GM10248 (cell line): ENCODE measurements at regions not wholly inside any gene's neighbourhood (a gene's known extent, or its start where the extent isn't known, plus 50 kb on each side); places are given as distances from the start of the nearest gene placed in this dataset.

Experiments used
- CTCF ChIA-PET: fragments of 300-600 bp; sonication (Branson Sonifier 250); formaldehyde crosslinking; extraction: SDS; loops from one replicate; lab custom pipeline; 2021; ENCODE audit warnings: antibody characterized with exemption; lab: Yijun Ruan, JAX
- POLR2A ChIA-PET: fragments of 350-650 bp; sonication (Branson Sonifier 250); formaldehyde crosslinking; extraction: SDS; loops from one replicate; lab custom pipeline; 2020; ENCODE audit warnings: antibody characterized with exemption; lab: Yijun Ruan, JAX
- DNase-seq: peaks from one replicate; pipeline ENCODE4 v3.0.0; 2012; ENCODE audit errors: extremely low spot score
- CTCF ChIP-seq: IDR thresholded peaks from 2 replicates; pipeline ENCODE4 v1.5.1; 2012; ENCODE audit warnings: mild to moderate bottlenecking, low read depth; ENCODE audit errors: extremely low read depth, missing control alignments, control extremely low read depth

DNA sequence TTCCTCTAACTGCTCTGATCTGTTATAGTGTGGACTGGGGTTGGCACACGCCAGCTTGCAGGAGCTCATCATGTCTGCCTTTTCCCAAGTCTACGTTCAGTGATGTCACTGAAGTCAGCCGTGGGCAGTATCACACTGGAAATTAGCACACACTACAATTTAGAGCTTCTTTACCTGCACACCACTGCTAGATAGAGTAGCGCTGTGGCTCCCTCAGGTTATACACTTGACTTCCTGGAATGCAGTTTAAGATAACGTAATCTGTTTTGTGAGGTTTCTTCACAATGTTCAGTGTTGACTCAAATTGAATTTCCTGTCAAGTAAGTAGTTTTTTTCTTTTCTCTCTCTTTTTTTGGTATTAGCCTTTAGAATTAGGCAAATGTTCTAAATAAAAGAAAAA, 487.2 kb downstream of the DCDC2C start:
- no peak for TF ChIP-seq CTCF
- DNase-seq = no peak
- ChIA-PET CTCF (no interaction called here), POLR2A (no interaction called here)

GRCh38 chr2:4192119-4192518, 488.7 kb downstream of the DCDC2C start:
- DNase-seq = no peak
- TF ChIP-seq CTCF = no peak
- ChIA-PET CTCF (no interaction called here), POLR2A (no interaction called here)

GRCh38 chr2:4214444-4215205, 511.2 kb downstream of the DCDC2C start:
- no peak for DNase-seq
- ChIA-PET CTCF (no interaction called here), POLR2A (no interaction called here)
- no peak for TF ChIP-seq CTCF

DNA sequence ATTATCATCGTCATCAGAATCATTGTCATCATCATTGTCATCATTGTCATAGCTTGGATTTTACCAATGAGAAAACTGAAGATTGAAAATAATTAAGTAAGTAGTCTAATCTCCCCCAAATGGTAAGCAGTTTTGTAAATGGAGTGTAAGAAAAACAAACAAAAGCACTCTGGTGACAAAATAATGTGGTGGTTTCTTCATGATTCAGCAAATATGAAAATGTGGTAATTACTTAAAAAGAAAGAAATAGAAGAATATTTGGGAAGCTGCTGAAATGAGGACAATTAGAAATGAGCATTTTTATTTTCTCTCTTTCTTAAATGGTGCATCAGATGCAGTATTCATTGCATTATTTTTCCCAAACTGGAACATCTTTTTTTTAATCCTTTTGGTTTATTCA, 514.4 kb downstream of the DCDC2C start:
- DNase-seq = no peak
- POLR2A ChIA-PET = no interaction called here
- no peak for TF ChIP-seq CTCF
- CTCF ChIA-PET = interaction anchor here (0.9 kb wide), 1 partner anchor 34 kb away, joined by 3 read pairs; no protein-coding TSS in a partner anchor

DNA sequence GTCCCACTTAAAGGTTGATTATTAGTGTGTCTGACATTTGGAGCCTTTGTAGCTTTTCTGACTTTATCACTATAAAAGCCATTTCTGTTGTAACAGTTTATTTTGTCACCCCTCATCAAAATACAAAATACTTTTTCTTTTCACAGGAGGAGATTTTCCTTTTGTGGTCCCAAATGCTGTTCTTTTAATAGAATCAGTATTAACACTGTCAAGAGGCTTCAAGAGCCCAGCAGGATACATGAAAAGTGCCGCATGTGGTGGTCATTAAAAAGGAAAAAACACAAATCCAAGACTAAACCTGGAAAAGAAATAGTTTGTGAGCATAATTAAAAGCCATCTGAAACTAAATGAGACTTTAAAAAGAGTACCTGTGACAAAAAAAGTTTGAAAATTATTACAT, 515.7 kb downstream of the DCDC2C start:
- ChIA-PET CTCF (no interaction called here), POLR2A (no interaction called here)
- no peak for DNase-seq
- no peak for TF ChIP-seq CTCF

GRCh38 chr2:4219571-4219970, 516.2 kb downstream of the DCDC2C start:
- DNase-seq = no peak
- CTCF ChIA-PET = no interaction called here

More at GRCh38 chr2:4219571-4219970, 516.2 kb downstream of the DCDC2C start:
- no peak for TF ChIP-seq CTCF
- POLR2A ChIA-PET = no interaction called here
